Vagina (tissue), 2 donors: ENCODE measurements at regions not wholly inside any gene's neighbourhood (a gene's known extent, or its start where the extent isn't known, plus 50 kb on each side); places are given as distances from the start of the nearest gene placed in this dataset.

Source experiments
- DNase-seq, 2 donors: peaks; one replicate each; pipeline ENCODE4 v3.0.0-alpha.2; 2017; ENCODE audit errors: extremely low spot score in 2 of 2
- H3K27ac ChIP-seq: fragments of 200-600 bp; sonication (generic); one replicate; pipeline ENCODE4 v1.5.1; 2019
- H3K27me3 ChIP-seq: fragments of 200-600 bp; sonication (generic); one replicate; pipeline ENCODE4 v1.5.1; 2019
- H3K36me3 ChIP-seq, 2 donors: fragments of 200-600 bp; sonication (generic); one replicate each; pipeline ENCODE4 v1.5.1; 2017 to 2019
- H3K4me1 ChIP-seq: fragments of 200-600 bp; sonication (generic); one replicate; pipeline ENCODE4 v1.5.1; 2019
- H3K4me3 ChIP-seq, 2 donors: fragments of 200-600 bp; sonication (generic); 1 replicate in 1 of 2; 2 replicates in 1 of 2; pipeline ENCODE4 v1.5.1; 2016 to 2019
- H3K9me3 ChIP-seq: fragments of 200-600 bp; sonication (generic); one replicate; pipeline ENCODE4 v1.5.1; 2019
- POLR2A ChIP-seq, 2 donors: fragments of 450-650 bp; IDR thresholded peaks; one replicate each; pipeline ENCODE4 v1.6.1; 2017; ENCODE audit warnings: antibody characterized with exemption in 2 of 2, mild to moderate bottlenecking in 2 of 2, moderate library complexity in 2 of 2
- POLR2AphosphoS5 ChIP-seq, 2 donors: sonication (generic); formaldehyde crosslinking; IDR thresholded peaks; one replicate each; pipeline ENCODE4 v1.9.0; 2017; ENCODE audit warnings: antibody characterized with exemption in 2 of 2, mild to moderate bottlenecking in 2 of 2, low read depth in 1 of 2; ENCODE audit not compliant: insufficient read depth in 1 of 2
- intact Hi-C: fragments of 100-400 bp; cut with DNase I; formaldehyde crosslinking; loops from one replicate; pipeline ENCODE4 v1.15.1; 2023
- TF ChIP-seq, protein P1 (sequence below), 3 experiments: fragments of 450-650 bp in 2 of 3; fragments of 200-600 bp in 1 of 3; sonication (generic) in 1 of 3; IDR thresholded peaks; one replicate each; pipeline ENCODE4 v1.5.1; 2017 to 2019; ENCODE audit warnings: antibody characterized with exemption in 3 of 3, mild to moderate bottlenecking in 2 of 3, moderate library complexity in 2 of 3

DNA sequence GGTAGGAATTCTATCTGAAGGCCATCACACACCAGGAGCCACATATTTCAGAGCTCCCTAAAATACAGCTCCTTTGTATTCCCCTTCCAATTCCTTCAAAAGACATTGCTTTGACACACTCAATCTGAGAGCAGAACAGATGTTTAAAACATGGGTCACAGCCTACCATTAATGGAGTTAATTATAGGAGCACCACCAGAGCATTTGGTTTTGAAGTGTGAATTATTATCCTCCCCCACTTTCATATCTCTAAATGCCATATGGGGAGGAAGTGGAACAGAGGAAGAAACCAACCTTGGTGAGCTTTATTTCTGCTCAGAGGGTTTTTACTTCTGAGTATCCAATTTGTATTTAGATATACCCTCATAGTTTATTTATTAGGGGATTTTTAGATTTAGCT, 50.7 kb upstream of the TNFRSF21 start:
- DNase-seq = no peak
- Histone ChIP-seq H3K36me3 (no peaks in the 10 kb centered on the region), H3K27ac (no peak overlapping the region), H3K9me3 (no peaks in the 10 kb centered on the region), H3K27me3 (no peaks in the 10 kb centered on the region), H3K4me3 (no peak overlapping the region), H3K4me1 (no peaks in the 10 kb centered on the region)
- no peak for TF ChIP-seq POLR2AphosphoS5 (IDR thresholded peaks at IDR 0.05; ENCODE audit: insufficient read depth in 1 of 2, low read depth in 1 of 2)
- intact Hi-C loops = no loop called here

DNA sequence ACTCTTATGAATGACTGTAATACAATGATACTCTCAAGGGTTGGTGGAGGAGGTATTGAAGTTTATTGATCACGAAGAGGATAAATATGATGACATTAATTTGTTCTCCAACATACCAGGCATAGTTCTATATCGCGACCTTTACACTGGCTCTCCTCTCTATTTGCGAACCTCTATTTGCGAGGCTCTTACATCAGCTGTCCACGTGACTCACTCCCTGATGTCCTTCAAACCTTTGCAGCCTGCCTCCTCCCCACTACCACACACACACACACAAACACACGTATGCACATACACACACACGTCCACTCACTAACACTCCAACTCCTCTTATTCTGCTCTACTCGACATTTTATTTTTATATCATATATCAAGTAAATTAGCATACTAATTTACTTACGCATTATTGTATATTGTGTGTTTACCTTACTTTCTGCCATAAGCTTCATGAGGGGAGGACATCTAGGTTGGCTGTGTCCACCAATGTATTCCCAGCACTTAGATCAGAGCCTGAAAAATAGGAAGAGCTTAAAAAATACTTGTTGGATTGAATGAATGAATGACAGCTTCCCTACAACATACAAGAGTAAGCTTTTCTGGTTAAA, 53.3 kb upstream of the TNFRSF21 start:
- Histone ChIP-seq H3K27ac (no peak overlapping the region), H3K36me3 (no peaks in the 10 kb centered on the region), H3K4me1 (no peaks in the 10 kb centered on the region), H3K9me3 (no peaks in the 10 kb centered on the region), H3K27me3 (no peaks in the 10 kb centered on the region), H3K4me3 (no peak overlapping the region)
- intact Hi-C loops = no loop called here
- no peak for DNase-seq
- TF ChIP-seq POLR2A (IDR thresholded peaks at IDR 0.05) (no peak), POLR2AphosphoS5 (IDR thresholded peaks at IDR 0.05; ENCODE audit: insufficient read depth in 1 of 2, low read depth in 1 of 2) (no peak)
- TF ChIP-seq, protein P1, sequence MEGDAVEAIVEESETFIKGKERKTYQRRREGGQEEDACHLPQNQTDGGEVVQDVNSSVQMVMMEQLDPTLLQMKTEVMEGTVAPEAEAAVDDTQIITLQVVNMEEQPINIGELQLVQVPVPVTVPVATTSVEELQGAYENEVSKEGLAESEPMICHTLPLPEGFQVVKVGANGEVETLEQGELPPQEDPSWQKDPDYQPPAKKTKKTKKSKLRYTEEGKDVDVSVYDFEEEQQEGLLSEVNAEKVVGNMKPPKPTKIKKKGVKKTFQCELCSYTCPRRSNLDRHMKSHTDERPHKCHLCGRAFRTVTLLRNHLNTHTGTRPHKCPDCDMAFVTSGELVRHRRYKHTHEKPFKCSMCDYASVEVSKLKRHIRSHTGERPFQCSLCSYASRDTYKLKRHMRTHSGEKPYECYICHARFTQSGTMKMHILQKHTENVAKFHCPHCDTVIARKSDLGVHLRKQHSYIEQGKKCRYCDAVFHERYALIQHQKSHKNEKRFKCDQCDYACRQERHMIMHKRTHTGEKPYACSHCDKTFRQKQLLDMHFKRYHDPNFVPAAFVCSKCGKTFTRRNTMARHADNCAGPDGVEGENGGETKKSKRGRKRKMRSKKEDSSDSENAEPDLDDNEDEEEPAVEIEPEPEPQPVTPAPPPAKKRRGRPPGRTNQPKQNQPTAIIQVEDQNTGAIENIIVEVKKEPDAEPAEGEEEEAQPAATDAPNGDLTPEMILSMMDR (IDR thresholded peaks at IDR 0.05) = no peak

DNA sequence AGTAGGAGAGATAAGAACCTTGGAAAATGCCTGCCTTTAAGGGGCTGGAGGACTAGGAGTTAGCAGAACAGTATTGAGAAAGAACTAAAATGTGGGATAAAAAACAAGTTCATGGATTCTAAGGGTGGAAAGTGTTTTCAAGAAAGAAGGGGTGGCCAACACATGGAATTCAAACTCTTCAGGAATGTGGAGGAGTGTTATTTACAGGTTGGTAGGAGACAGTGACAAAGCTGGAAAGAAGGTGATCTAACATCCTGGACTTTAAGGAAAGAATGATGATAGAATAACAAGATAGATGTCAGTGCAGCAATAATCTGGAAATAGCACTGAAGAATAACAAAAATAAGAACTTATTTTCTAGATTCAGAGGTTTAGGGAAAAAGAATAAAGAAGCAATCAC, 54.0 kb upstream of the TNFRSF21 start:
- no peak for DNase-seq
- Histone ChIP-seq H3K9me3 (no peaks in the 10 kb centered on the region), H3K4me3 (no peak overlapping the region), H3K4me1 (no peaks in the 10 kb centered on the region), H3K27me3 (no peaks in the 10 kb centered on the region), H3K27ac (no peak overlapping the region), H3K36me3 (no peaks in the 10 kb centered on the region)
- TF ChIP-seq, protein P1 (IDR thresholded peaks at IDR 0.05) = no peak
- no peak for TF ChIP-seq POLR2AphosphoS5 (IDR thresholded peaks at IDR 0.05; ENCODE audit: insufficient read depth in 1 of 2, low read depth in 1 of 2)
- TF ChIP-seq POLR2A (IDR thresholded peaks at IDR 0.05) = no peak
- intact Hi-C loops = no loop called here

- DNase-seq = no peak
- Histone ChIP-seq H3K4me1 (no peaks in the 10 kb centered on the region), H3K9me3 (no peaks in the 10 kb centered on the region), H3K27me3 (no peaks in the 10 kb centered on the region), H3K36me3 (no peaks in the 10 kb centered on the region), H3K4me3 (no peak overlapping the region), H3K27ac (no peak overlapping the region)
- intact Hi-C loops = no loop called here
- TF ChIP-seq POLR2A (IDR thresholded peaks at IDR 0.05) (no peak), POLR2AphosphoS5 (IDR thresholded peaks at IDR 0.05; ENCODE audit: insufficient read depth in 1 of 2, low read depth in 1 of 2) (no peak)
- TF ChIP-seq, protein P1 (IDR thresholded peaks at IDR 0.05) = no peak
These were observed 56.7 kb upstream of the TNFRSF21 start for GRCh38 chr6:47366335-47366890.

- no peaks in the 10 kb centered on the region for H3K9me3 ChIP-seq
- DNase-seq = no peak
- H3K4me3 ChIP-seq = no peak overlapping the region
- no peak overlapping the region for H3K27ac ChIP-seq
- no peaks in the 10 kb centered on the region for H3K4me1 ChIP-seq
- TF ChIP-seq, protein P1 (IDR thresholded peaks at IDR 0.05) = no peak
- TF ChIP-seq POLR2A (IDR thresholded peaks at IDR 0.05) (no peak), POLR2AphosphoS5 (IDR thresholded peaks at IDR 0.05; ENCODE audit: insufficient read depth in 1 of 2, low read depth in 1 of 2) (no peak)
- intact Hi-C loops = no loop called here
- H3K27me3 ChIP-seq = no peaks in the 10 kb centered on the region
- H3K36me3 ChIP-seq = no peaks in the 10 kb centered on the region
These were observed 61.6 kb upstream of the TNFRSF21 start for GRCh38 chr6:47371139-47371869.
